IMR-90 (cell line): ENCODE measurements at regions not wholly inside any gene's neighbourhood (a gene's known extent, or its start where the extent isn't known, plus 50 kb on each side); places are given as distances from the start of the nearest gene placed in this dataset.

Experiments used
- ATAC-seq: fragments of 200-7000 bp; cut with Tn5 transposase; 2 replicates; pipeline ENCODE4 v1.9.1; 2020; ENCODE audit warnings: low read depth, mild to moderate bottlenecking, moderate library complexity
- BruUV-seq: library from RNA; stranded (reverse); fragments of 400-500 nt; replicated peaks from 2 replicates; lab custom pipeline; 2021; lab: Mats Ljungman, UMichigan
- CTCF ChIA-PET: fragments of 300-600 bp; formaldehyde crosslinking; extraction: SDS; loops from one replicate; lab custom pipeline; 2021; ENCODE audit warnings: antibody characterized with exemption; lab: Yijun Ruan, JAX
- POLR2A ChIA-PET: fragments of 300-600 bp; sonication (Branson Sonifier 250); formaldehyde crosslinking; loops from one replicate; lab custom pipeline; 2022; ENCODE audit warnings: antibody characterized with exemption; ENCODE audit not compliant: unreplicated experiment; lab: Charles Lee
- DNase-seq: peaks from one replicate; pipeline ENCODE4 v3.0.0; 2013
- H2AFZ ChIP-seq: replicated peaks from 2 replicates; pipeline ENCODE3; 2013; ENCODE audit warnings: low read length, mild to moderate bottlenecking; ENCODE audit not compliant: poor library complexity
- H2AK5ac ChIP-seq: 2 replicates; pipeline ENCODE4 v1.6.1; 2013; ENCODE audit warnings: low read depth, low read length, inconsistent platforms
- H2AK9ac ChIP-seq: replicated peaks from 2 replicates; pipeline ENCODE3; 2013; ENCODE audit warnings: mild to moderate bottlenecking, low read depth, low read length, moderate library complexity; ENCODE audit not compliant: poor library complexity
- H2BK120ac ChIP-seq: 2 replicates; pipeline ENCODE4 v1.6.1; 2013; ENCODE audit warnings: low read depth, low read length, inconsistent platforms
- H2BK15ac ChIP-seq: 3 replicates; pipeline ENCODE4 v1.6.1; 2013; ENCODE audit warnings: low read depth, low read length, inconsistent platforms
- H2BK20ac ChIP-seq: 2 replicates; pipeline ENCODE4 v1.6.1; 2013; ENCODE audit warnings: low read depth, mild to moderate bottlenecking, inconsistent platforms, low read length, moderate library complexity
- H2BK5ac ChIP-seq: 2 replicates; pipeline ENCODE4 v1.6.1; 2013; ENCODE audit warnings: mild to moderate bottlenecking, low read depth, low read length, inconsistent platforms; ENCODE audit not compliant: poor library complexity, severe bottlenecking
- H3K14ac ChIP-seq: replicated peaks from 2 replicates; pipeline ENCODE4 v1.6.1; 2013; ENCODE audit warnings: low read depth, low read length, inconsistent platforms
- H3K18ac ChIP-seq: 2 replicates; pipeline ENCODE4 v1.6.1; 2013; ENCODE audit warnings: low read depth, low read length, control low read depth
- H3K23ac ChIP-seq: 2 replicates; pipeline ENCODE4 v1.6.1; 2013; ENCODE audit warnings: low read depth, low read length, inconsistent platforms
- H3K27ac ChIP-seq: 2 replicates; pipeline ENCODE4 v1.5.1; 2013; ENCODE audit warnings: mild to moderate bottlenecking, control low read depth, low read length; ENCODE audit not compliant: insufficient read depth
- H3K27me3 ChIP-seq: 2 replicates; pipeline ENCODE4 v1.6.1; 2013; ENCODE audit warnings: low read length; ENCODE audit not compliant: control insufficient read depth, insufficient read depth
- H3K36me3 ChIP-seq: 2 replicates; pipeline ENCODE4 v1.6.1; 2013; ENCODE audit warnings: low read length, mixed read lengths; ENCODE audit not compliant: control insufficient read depth, insufficient read depth
- H3K4ac ChIP-seq: 2 replicates; pipeline ENCODE4 v1.6.1; 2013; ENCODE audit warnings: low read depth, low read length, inconsistent platforms
- H3K4me1 ChIP-seq: 2 replicates; pipeline ENCODE4 v1.6.1; 2013; ENCODE audit warnings: low read length, mixed read lengths; ENCODE audit not compliant: control insufficient read depth, insufficient read depth
- H3K4me2 ChIP-seq: 2 replicates; pipeline ENCODE4 v1.6.1; 2013; ENCODE audit warnings: low read depth, mild to moderate bottlenecking, control low read depth, low read length, moderate library complexity
- H3K4me3 ChIP-seq: 2 replicates; pipeline ENCODE4 v1.5.1; 2013; ENCODE audit warnings: low read depth, mild to moderate bottlenecking, control low read depth, low read length, moderate library complexity; ENCODE audit not compliant: insufficient read depth
- H3K56ac ChIP-seq: 2 replicates; pipeline ENCODE4 v1.6.1; 2013; ENCODE audit warnings: low read length, inconsistent platforms; ENCODE audit not compliant: insufficient read depth; ENCODE audit errors: extremely low read depth
- H3K79me1 ChIP-seq, 2 experiments: 2 replicates each; pipeline ENCODE4 v1.6.1; 2013; ENCODE audit warnings: low read length in 2 of 2, inconsistent platforms in 1 of 2, low read depth in 1 of 2
- H3K9ac ChIP-seq: 2 replicates; pipeline ENCODE4 v1.6.1; 2013; ENCODE audit warnings: low read depth, low read length, control low read depth
- H3K9me1 ChIP-seq: 2 replicates; pipeline ENCODE4 v1.6.1; 2013; ENCODE audit warnings: low read length, inconsistent platforms; ENCODE audit not compliant: insufficient read depth
- H3K9me3 ChIP-seq: 2 replicates; pipeline ENCODE4 v1.6.1; 2013; ENCODE audit warnings: low read length; ENCODE audit not compliant: control insufficient read depth, insufficient read depth
- H4K20me1 ChIP-seq: 2 replicates; pipeline ENCODE4 v1.6.1; 2013; ENCODE audit warnings: low read length, inconsistent platforms; ENCODE audit not compliant: insufficient read depth
- H4K5ac ChIP-seq: 2 replicates; pipeline ENCODE4 v1.6.1; 2013; ENCODE audit warnings: mild to moderate bottlenecking, low read depth, low read length, control low read depth
- H4K8ac ChIP-seq, 2 experiments: 2 replicates each; pipeline ENCODE4 v1.6.1; 2013; ENCODE audit warnings: low read depth in 2 of 2, low read length in 2 of 2, control low read depth in 1 of 2, inconsistent platforms in 1 of 2
- H4K91ac ChIP-seq: 2 replicates; pipeline ENCODE4 v1.6.1; 2013; ENCODE audit warnings: low read depth, low read length, inconsistent platforms; ENCODE audit not compliant: insufficient read depth
- CEBPB ChIP-seq: IDR thresholded peaks from 2 replicates; pipeline ENCODE4 v1.6.1; 2012; ENCODE audit warnings: low read depth, low read length, improper control_type of control experiment
- CHD1 ChIP-seq: IDR thresholded peaks from 2 replicates; pipeline ENCODE4 v1.6.1; 2012; ENCODE audit warnings: low read depth, low read length, improper control_type of control experiment
- FOS ChIP-seq: fragments of 150-350 bp; IDR thresholded peaks from 2 replicates; pipeline ENCODE4 v1.6.1; 2016; ENCODE audit warnings: low read depth, low read length
- MAFK ChIP-seq: IDR thresholded peaks from 2 replicates; pipeline ENCODE4 v1.6.1; 2012; ENCODE audit warnings: low read depth, low read length, improper control_type of control experiment
- MAZ ChIP-seq: IDR thresholded peaks from 2 replicates; pipeline ENCODE4 v1.6.1; 2012; ENCODE audit warnings: low read depth, mild to moderate bottlenecking, low read length, improper control_type of control experiment, moderate library complexity, borderline replicate concordance
- MXI1 ChIP-seq: IDR thresholded peaks from 2 replicates; pipeline ENCODE4 v1.6.1; 2012; ENCODE audit warnings: low read depth, mild to moderate bottlenecking, low read length, moderate library complexity, borderline replicate concordance
- NFE2L2 ChIP-seq: fragments of 150-350 bp; IDR thresholded peaks from 2 replicates; pipeline ENCODE4 v1.6.1; 2016; ENCODE audit warnings: low read depth, mild to moderate bottlenecking, low read length
- POLR2A ChIP-seq: IDR thresholded peaks from 2 replicates; pipeline ENCODE4 v1.6.1; 2012; ENCODE audit warnings: mild to moderate bottlenecking, low read depth, low read length
- RAD21 ChIP-seq: IDR thresholded peaks from 2 replicates; pipeline ENCODE4 v1.6.1; 2012; ENCODE audit warnings: low read length, improper control_type of control experiment
- RCOR1 ChIP-seq: IDR thresholded peaks from 2 replicates; pipeline ENCODE4 v1.6.1; 2012; ENCODE audit warnings: mild to moderate bottlenecking, low read length, improper control_type of control experiment; ENCODE audit not compliant: insufficient replicate concordance
- RFX5 ChIP-seq: IDR thresholded peaks from 2 replicates; pipeline ENCODE4 v1.8.0; 2012; ENCODE audit warnings: low read depth, mild to moderate bottlenecking, low read length, moderate library complexity
- SMC3 ChIP-seq: fragments of 150-350 bp; IDR thresholded peaks from 2 replicates; pipeline ENCODE4 v1.6.1; 2016; ENCODE audit warnings: low read depth, mild to moderate bottlenecking, antibody characterized with exemption, low read length, moderate library complexity
- dilution Hi-C: fragments of 300-500 bp; cut with HindIII; formaldehyde crosslinking; loops from one replicate; pipeline ENCODE4 v1.14.3; 2018; ENCODE audit warnings: low sequenced_read_pairs; ENCODE audit not compliant: unreplicated experiment
- in situ Hi-C: fragments of 300-500 bp; cut with MboI; formaldehyde crosslinking; loops from 3 replicates; pipeline ENCODE4 v1.14.3; 2019; ENCODE audit warnings: low sequenced_read_pairs, inconsistent platforms, mixed read lengths
- intact Hi-C: fragments of 100-400 bp; cut with micrococcal nuclease; formaldehyde crosslinking; loops from 2 replicates; pipeline ENCODE4 v1.10.0; 2022
- TF ChIP-seq, protein P1 (sequence below): fragments of 150-350 bp; IDR thresholded peaks from 2 replicates; pipeline ENCODE4 v1.6.1; 2017; ENCODE audit warnings: mild to moderate bottlenecking, antibody characterized with exemption, low read length, low read depth
- TF ChIP-seq, protein P2 (sequence below): conservative IDR thresholded peaks from 2 replicates; pipeline ENCODE4 v1.5.1; 2012; ENCODE audit warnings: mild to moderate bottlenecking, low read depth, low read length, improper control_type of control experiment
- TF ChIP-seq, protein P3 (sequence below): fragments of 150-350 bp; IDR thresholded peaks from 2 replicates; pipeline ENCODE4 v1.6.1; 2016; ENCODE audit warnings: low read depth, mild to moderate bottlenecking, low read length, moderate library complexity, borderline replicate concordance

GRCh38 chr4:171484681-171485080 lies 328.5 kb upstream of the GALNTL6 start:
- dilution Hi-C loops, result no loop called here
- Histone ChIP-seq H3K4me1 (no peaks in the 10 kb centered on the region), H3K14ac (no peak overlapping the region), H3K79me1 (no peaks in the 10 kb centered on the region), H3K18ac (no peak overlapping the region), H2BK20ac (no peak overlapping the region), H3K9ac (no peak overlapping the region), H4K91ac (no peak overlapping the region), H3K27me3 (no peaks in the 10 kb centered on the region), H2AK5ac (no peak overlapping the region), H3K23ac (no peak overlapping the region), H3K9me3 (peaks cover 4% of the 10 kb centered on the region), H2BK120ac (no peak overlapping the region), H4K8ac (no peak overlapping the region), H2BK15ac (no peak overlapping the region), H4K5ac (no peak overlapping the region), H3K36me3 (no peaks in the 10 kb centered on the region), H2BK5ac (no peak overlapping the region), H3K4ac (no peak overlapping the region), H3K27ac (no peak overlapping the region), H2AFZ (no peak overlapping the region), H3K4me2 (no peak overlapping the region), H4K20me1 (no peaks in the 10 kb centered on the region), H3K4me3 (no peak overlapping the region), H3K9me1 (no peaks in the 10 kb centered on the region), H2AK9ac (no peak overlapping the region), H3K56ac (no peak overlapping the region)
- ATAC-seq (no peak), DNase-seq (no peak)
- in situ Hi-C loops, result no loop called here
- TF ChIP-seq, protein P1, sequence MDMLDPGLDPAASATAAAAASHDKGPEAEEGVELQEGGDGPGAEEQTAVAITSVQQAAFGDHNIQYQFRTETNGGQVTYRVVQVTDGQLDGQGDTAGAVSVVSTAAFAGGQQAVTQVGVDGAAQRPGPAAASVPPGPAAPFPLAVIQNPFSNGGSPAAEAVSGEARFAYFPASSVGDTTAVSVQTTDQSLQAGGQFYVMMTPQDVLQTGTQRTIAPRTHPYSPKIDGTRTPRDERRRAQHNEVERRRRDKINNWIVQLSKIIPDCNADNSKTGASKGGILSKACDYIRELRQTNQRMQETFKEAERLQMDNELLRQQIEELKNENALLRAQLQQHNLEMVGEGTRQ, result no peak
- TF ChIP-seq FOS (no peak), SMC3 (no peak), MXI1 (no peak), RCOR1 (no peak), MAZ (no peak), RAD21 (no peak), MAFK (no peak), CEBPB (no peak), CHD1 (no peak), RFX5 (no peak), NFE2L2 (no peak), POLR2A (no peak)
- TF ChIP-seq, protein P2, sequence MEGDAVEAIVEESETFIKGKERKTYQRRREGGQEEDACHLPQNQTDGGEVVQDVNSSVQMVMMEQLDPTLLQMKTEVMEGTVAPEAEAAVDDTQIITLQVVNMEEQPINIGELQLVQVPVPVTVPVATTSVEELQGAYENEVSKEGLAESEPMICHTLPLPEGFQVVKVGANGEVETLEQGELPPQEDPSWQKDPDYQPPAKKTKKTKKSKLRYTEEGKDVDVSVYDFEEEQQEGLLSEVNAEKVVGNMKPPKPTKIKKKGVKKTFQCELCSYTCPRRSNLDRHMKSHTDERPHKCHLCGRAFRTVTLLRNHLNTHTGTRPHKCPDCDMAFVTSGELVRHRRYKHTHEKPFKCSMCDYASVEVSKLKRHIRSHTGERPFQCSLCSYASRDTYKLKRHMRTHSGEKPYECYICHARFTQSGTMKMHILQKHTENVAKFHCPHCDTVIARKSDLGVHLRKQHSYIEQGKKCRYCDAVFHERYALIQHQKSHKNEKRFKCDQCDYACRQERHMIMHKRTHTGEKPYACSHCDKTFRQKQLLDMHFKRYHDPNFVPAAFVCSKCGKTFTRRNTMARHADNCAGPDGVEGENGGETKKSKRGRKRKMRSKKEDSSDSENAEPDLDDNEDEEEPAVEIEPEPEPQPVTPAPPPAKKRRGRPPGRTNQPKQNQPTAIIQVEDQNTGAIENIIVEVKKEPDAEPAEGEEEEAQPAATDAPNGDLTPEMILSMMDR, result no peak
- TF ChIP-seq, protein P3, sequence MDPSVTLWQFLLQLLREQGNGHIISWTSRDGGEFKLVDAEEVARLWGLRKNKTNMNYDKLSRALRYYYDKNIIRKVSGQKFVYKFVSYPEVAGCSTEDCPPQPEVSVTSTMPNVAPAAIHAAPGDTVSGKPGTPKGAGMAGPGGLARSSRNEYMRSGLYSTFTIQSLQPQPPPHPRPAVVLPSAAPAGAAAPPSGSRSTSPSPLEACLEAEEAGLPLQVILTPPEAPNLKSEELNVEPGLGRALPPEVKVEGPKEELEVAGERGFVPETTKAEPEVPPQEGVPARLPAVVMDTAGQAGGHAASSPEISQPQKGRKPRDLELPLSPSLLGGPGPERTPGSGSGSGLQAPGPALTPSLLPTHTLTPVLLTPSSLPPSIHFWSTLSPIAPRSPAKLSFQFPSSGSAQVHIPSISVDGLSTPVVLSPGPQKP, result no peak
- BruUV-seq, result no TSS peak
- intact Hi-C loops, result no loop called here
- POLR2A ChIA-PET, result no interaction called here
- CTCF ChIA-PET, result no interaction called here
